Adrenal gland (tissue), 5 donors: ENCODE measurements at regions not wholly inside any gene's neighbourhood (a gene's known extent, or its start where the extent isn't known, plus 50 kb on each side); places are given as distances from the start of the nearest gene placed in this dataset.

Experiments used
- CTCF ChIP-seq, 6 experiments: fragments of 450-650 bp in 4 of 6; fragments of 200-600 bp in 2 of 6; sonication (generic) in 1 of 6; IDR thresholded peaks; 1 replicate in 5 of 6; 2 replicates in 1 of 6; pipeline versions ENCODE4 v1.5.1 to v1.8.0; 2016 to 2021; ENCODE audit warnings: antibody characterized with exemption in 6 of 6, mild to moderate bottlenecking in 2 of 6, moderate library complexity in 1 of 6
- POLR2A ChIP-seq, 2 donors: fragments of 450-650 bp; IDR thresholded peaks; one replicate each; pipeline ENCODE4 v1.6.1; 2017; ENCODE audit warnings: antibody characterized with exemption in 2 of 2, mild to moderate bottlenecking in 2 of 2, moderate library complexity in 1 of 2
- donor health status: DM: no; HTN: no; CAD: no.

GRCh38 chr16:77610496-77610895, 111.8 kb upstream of the NUDT7 start:
- TF ChIP-seq POLR2A (IDR thresholded peaks at IDR 0.05) (no peak), CTCF (IDR thresholded peaks at IDR 0.05) (no peak)
